GM19035 (cell line): ENCODE measurements at regions not wholly inside any gene's neighbourhood (a gene's known extent, or its start where the extent isn't known, plus 50 kb on each side); places are given as distances from the start of the nearest gene placed in this dataset.

Source experiments
- ATAC-seq: cut with Tn5 transposase; IDR thresholded peaks from one replicate; pipeline ENCODE4 v1.9.1; 2021; ENCODE audit not compliant: unreplicated experiment

GRCh38 chr10:78821052-78821451, 247.7 kb upstream of the ZMIZ1 start:
- ATAC-seq, result no peak

- ATAC-seq, result no peak
Observed at GRCh38 chr10:78828647-78829539, 239.9 kb upstream of the ZMIZ1 start.

GRCh38 chr10:78829565-78829964, 239.2 kb upstream of the ZMIZ1 start:
- no peak for ATAC-seq

- ATAC-seq, result no peak
Observed at GRCh38 chr10:78830062-78830975, 238.4 kb upstream of the ZMIZ1 start.

GRCh38 chr10:78830976-78831375, 237.8 kb upstream of the ZMIZ1 start:
- no peak for ATAC-seq

- no peak for ATAC-seq
Observed at GRCh38 chr10:78831461-78831860, 237.3 kb upstream of the ZMIZ1 start.

GRCh38 chr10:78832281-78832680, 236.5 kb upstream of the ZMIZ1 start:
- ATAC-seq, result no peak

- no peak for ATAC-seq
Observed at GRCh38 chr10:78838141-78838657, 230.6 kb upstream of the ZMIZ1 start.

- ATAC-seq, result no peak
Observed at GRCh38 chr10:78843495-78843894, 225.3 kb upstream of the ZMIZ1 start.

GRCh38 chr10:78844960-78845607, 223.7 kb upstream of the ZMIZ1 start:
- no peak for ATAC-seq

- ATAC-seq, result no peak
Observed at GRCh38 chr10:78846071-78846470, 222.7 kb upstream of the ZMIZ1 start.

- ATAC-seq, result no peak
Observed at GRCh38 chr10:78846760-78847159, 222.0 kb upstream of the ZMIZ1 start.

- ATAC-seq, result no peak
Observed at GRCh38 chr10:78847485-78847884, 221.3 kb upstream of the ZMIZ1 start.

- no peak for ATAC-seq
Observed at GRCh38 chr10:78849115-78849514, 219.7 kb upstream of the ZMIZ1 start.

GRCh38 chr10:78849731-78850130, 219.0 kb upstream of the ZMIZ1 start:
- ATAC-seq, result no peak

GRCh38 chr10:78850644-78851435, 217.9 kb upstream of the ZMIZ1 start:
- ATAC-seq, result no peak

GRCh38 chr10:78851647-78852046, 217.1 kb upstream of the ZMIZ1 start:
- ATAC-seq, result no peak

- ATAC-seq, result no peak
Observed at GRCh38 chr10:78852466-78853240, 216.1 kb upstream of the ZMIZ1 start.

- ATAC-seq, result no peak
Observed at GRCh38 chr10:78853864-78854263, 214.9 kb upstream of the ZMIZ1 start.

GRCh38 chr10:78856421-78856820, 212.3 kb upstream of the ZMIZ1 start:
- no peak for ATAC-seq
